Left forelimb (tissue), 1 donor: ENCODE measurements at regions not wholly inside any gene's neighbourhood (a gene's known extent, or its start where the extent isn't known, plus 50 kb on each side); places are given as distances from the start of the nearest gene placed in this dataset.

ENCODE experiments used
- DNase-seq: peaks from one replicate; pipeline ENCODE4 v3.0.0-alpha.2; 2018; ENCODE audit warnings: low spot score

- peak; percentile 23 for DNase-seq
These were observed 110.5 kb upstream of the HABP2 start for GRCh38 chr10:113442336-113442735.

- DNase-seq, result peak; percentile 15
These were observed 109.5 kb upstream of the HABP2 start for GRCh38 chr10:113443141-113443925.

- DNase-seq, result peak; percentile 49
These were observed 108.0 kb upstream of the HABP2 start for GRCh38 chr10:113444766-113445365.

GRCh38 chr10:113445736-113446135 lies 107.1 kb upstream of the HABP2 start:
- no peak for DNase-seq

- no peak for DNase-seq
These were observed 106.1 kb upstream of the HABP2 start for GRCh38 chr10:113446739-113447138.

GRCh38 chr10:113447278-113447677 lies 105.6 kb upstream of the HABP2 start:
- DNase-seq, result peak; percentile 34

- DNase-seq, result peak; percentile 28
These were observed 103.7 kb upstream of the HABP2 start for GRCh38 chr10:113449006-113449695.

GRCh38 chr10:113450046-113450804 lies 102.6 kb upstream of the HABP2 start:
- no peak for DNase-seq

GRCh38 chr10:113450906-113451305 lies 101.9 kb upstream of the HABP2 start:
- DNase-seq, result peak; percentile 6

GRCh38 chr10:113452146-113452845 lies 100.6 kb upstream of the HABP2 start:
- DNase-seq, result peak; percentile 36

GRCh38 chr10:113453351-113453750 lies 99.5 kb upstream of the HABP2 start:
- DNase-seq, result peak; percentile 9

GRCh38 chr10:113454341-113455061 lies 98.4 kb upstream of the HABP2 start:
- peak; percentile 85 for DNase-seq

- peak; percentile 38 for DNase-seq
These were observed 96.9 kb upstream of the HABP2 start for GRCh38 chr10:113455947-113456346.

GRCh38 chr10:113456741-113457140 lies 96.1 kb upstream of the HABP2 start:
- peak; percentile 28 for DNase-seq

- no peak for DNase-seq
These were observed 95.4 kb upstream of the HABP2 start for GRCh38 chr10:113457408-113457807.

GRCh38 chr10:113458451-113458850 lies 94.4 kb upstream of the HABP2 start:
- peak; percentile 53 for DNase-seq

- no peak for DNase-seq
These were observed 93.9 kb upstream of the HABP2 start for GRCh38 chr10:113458944-113459343.

GRCh38 chr10:113459626-113460280 lies 93.1 kb upstream of the HABP2 start:
- DNase-seq, result peak; percentile 18

GRCh38 chr10:113463083-113463482 lies 89.8 kb upstream of the HABP2 start:
- DNase-seq, result no peak

GRCh38 chr10:113463777-113464176 lies 89.1 kb upstream of the HABP2 start:
- no peak for DNase-seq
